PC-9 (cell line): ENCODE measurements at regions not wholly inside any gene's neighbourhood (a gene's known extent, or its start where the extent isn't known, plus 50 kb on each side); places are given as distances from the start of the nearest gene placed in this dataset.

ENCODE experiments used
- BruUV-seq: library from RNA; stranded (reverse); fragments of 400-500 nt; replicated peaks from 2 replicates; lab custom pipeline; 2021; lab: Mats Ljungman, UMichigan
- CTCF ChIA-PET: fragments of 300-600 bp; sonication (Branson Sonifier 250); formaldehyde crosslinking; loops from one replicate; lab custom pipeline; 2022; ENCODE audit warnings: antibody characterized with exemption; lab: Charles Lee
- POLR2A ChIA-PET: fragments of 300-600 bp; sonication (Branson Sonifier 250); formaldehyde crosslinking; loops from one replicate; lab custom pipeline; 2022; ENCODE audit warnings: antibody characterized with exemption; ENCODE audit not compliant: unreplicated experiment; lab: Charles Lee
- DNase-seq, 2 experiments: peaks; one replicate each; pipeline versions ENCODE4 v3.0.0 to v3.0.0-alpha.2; 2015 to 2022; ENCODE audit warnings: mixed read lengths in 1 of 2
- H2AFZ ChIP-seq: fragments of 200-600 bp; sonication (generic); 2 replicates; pipeline ENCODE4 v1.8.1; 2017; ENCODE audit warnings: antibody characterized with exemption
- H3F3A ChIP-seq: fragments of 200-600 bp; sonication (generic); 2 replicates; pipeline ENCODE4 v1.8.1; 2017; ENCODE audit warnings: antibody characterized with exemption, mild to moderate bottlenecking, low read depth; ENCODE audit not compliant: insufficient read depth
- H3K27ac ChIP-seq: fragments of 200-600 bp; sonication (generic); 2 replicates; pipeline ENCODE4 v1.6.1; 2016; ENCODE audit warnings: mixed run types
- H3K27me3 ChIP-seq: fragments of 200-600 bp; sonication (generic); 2 replicates; pipeline ENCODE4 v1.6.1; 2016; ENCODE audit warnings: low read depth, mixed run types; ENCODE audit not compliant: insufficient read depth
- H3K36me3 ChIP-seq: fragments of 200-600 bp; sonication (generic); 2 replicates; pipeline ENCODE4 v1.6.1; 2016; ENCODE audit warnings: low read depth, mixed run types
- H3K4me1 ChIP-seq: fragments of 200-600 bp; sonication (generic); replicated peaks from 2 replicates; pipeline ENCODE4 v1.6.1; 2016; ENCODE audit warnings: mixed run types; ENCODE audit not compliant: insufficient read depth
- H3K4me2 ChIP-seq: fragments of 200-600 bp; sonication (generic); 2 replicates; pipeline ENCODE4 v1.6.1; 2017; ENCODE audit warnings: mixed run types
- H3K4me3 ChIP-seq: fragments of 200-600 bp; sonication (generic); 2 replicates; pipeline ENCODE4 v1.6.1; 2016; ENCODE audit warnings: mixed run types
- H3K79me2 ChIP-seq: fragments of 200-600 bp; sonication (generic); 2 replicates; pipeline ENCODE4 v1.6.1; 2017; ENCODE audit warnings: low read depth, mixed run types
- H3K9me2 ChIP-seq: fragments of 200-600 bp; sonication (generic); 2 replicates; pipeline ENCODE4 v1.8.1; 2017; ENCODE audit warnings: mild to moderate bottlenecking; ENCODE audit not compliant: insufficient read depth
- H3K9me3 ChIP-seq: fragments of 200-600 bp; sonication (generic); 2 replicates; pipeline ENCODE4 v1.8.1; 2016; ENCODE audit warnings: low read depth; ENCODE audit not compliant: insufficient read depth
- H4K20me1 ChIP-seq: fragments of 200-600 bp; sonication (generic); 2 replicates; pipeline ENCODE4 v1.8.1; 2017; ENCODE audit not compliant: insufficient read depth
- EZH2 ChIP-seq: fragments of 200-600 bp; sonication (generic); IDR thresholded peaks from 2 replicates; pipeline ENCODE4 v1.8.0; 2017; ENCODE audit warnings: antibody characterized with exemption, low read depth
- intact Hi-C: fragments of 100-400 bp; cut with micrococcal nuclease; formaldehyde crosslinking; loops from one replicate; pipeline ENCODE4 v1.10.0; 2022; ENCODE audit not compliant: unreplicated experiment
- TF ChIP-seq, protein P1 (sequence below): fragments of 200-600 bp; sonication (generic); conservative IDR thresholded peaks from 2 replicates; pipeline ENCODE4 v1.6.1; 2017; ENCODE audit warnings: mixed run types, antibody characterized with exemption, mild to moderate bottlenecking, moderate library complexity

DNA sequence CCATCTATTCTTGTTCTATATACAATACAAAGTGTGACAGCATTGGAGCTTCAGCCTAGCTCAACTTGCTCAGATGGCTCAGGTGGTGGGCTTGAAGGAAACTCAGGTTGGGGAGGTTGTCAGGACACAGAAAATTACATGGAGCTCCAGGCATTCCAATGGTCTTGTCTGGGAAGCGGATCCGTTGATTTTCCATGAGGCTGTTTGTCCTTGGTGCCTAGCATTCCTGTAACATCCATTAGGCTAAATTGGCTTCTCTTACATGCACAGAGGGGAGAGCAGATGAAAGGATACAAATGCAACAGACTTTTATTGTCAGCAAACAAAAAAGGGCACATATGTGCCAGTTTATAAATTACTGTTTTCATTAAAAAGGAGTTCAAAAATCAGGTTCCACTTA, 75.5 kb upstream of the OTX2 start:
- intact Hi-C loops: no loop called here
- no peak for DNase-seq
- H3K4me1 ChIP-seq: peaks cover 22% of the 10 kb centered on the region
- BruUV-seq: no TSS peak
- H3K4me2 ChIP-seq: peak overlapping the region; percentile 52
- H3K27me3 ChIP-seq: no peaks in the 10 kb centered on the region
- 0 out of 2 replicates have a peak, but pooled peaks cover 11% of the 10 kb centered on the region for H3F3A ChIP-seq
- no peaks in the 10 kb centered on the region for H3K79me2 ChIP-seq
- no peaks in the 10 kb centered on the region; the same call in 1 of the 2 replicates for H3K9me3 ChIP-seq
- H3K36me3 ChIP-seq: no peaks in the 10 kb centered on the region
- H3K9me2 ChIP-seq: no peaks in the 10 kb centered on the region
- TF ChIP-seq EZH2: no peak
- TF ChIP-seq, protein P1, sequence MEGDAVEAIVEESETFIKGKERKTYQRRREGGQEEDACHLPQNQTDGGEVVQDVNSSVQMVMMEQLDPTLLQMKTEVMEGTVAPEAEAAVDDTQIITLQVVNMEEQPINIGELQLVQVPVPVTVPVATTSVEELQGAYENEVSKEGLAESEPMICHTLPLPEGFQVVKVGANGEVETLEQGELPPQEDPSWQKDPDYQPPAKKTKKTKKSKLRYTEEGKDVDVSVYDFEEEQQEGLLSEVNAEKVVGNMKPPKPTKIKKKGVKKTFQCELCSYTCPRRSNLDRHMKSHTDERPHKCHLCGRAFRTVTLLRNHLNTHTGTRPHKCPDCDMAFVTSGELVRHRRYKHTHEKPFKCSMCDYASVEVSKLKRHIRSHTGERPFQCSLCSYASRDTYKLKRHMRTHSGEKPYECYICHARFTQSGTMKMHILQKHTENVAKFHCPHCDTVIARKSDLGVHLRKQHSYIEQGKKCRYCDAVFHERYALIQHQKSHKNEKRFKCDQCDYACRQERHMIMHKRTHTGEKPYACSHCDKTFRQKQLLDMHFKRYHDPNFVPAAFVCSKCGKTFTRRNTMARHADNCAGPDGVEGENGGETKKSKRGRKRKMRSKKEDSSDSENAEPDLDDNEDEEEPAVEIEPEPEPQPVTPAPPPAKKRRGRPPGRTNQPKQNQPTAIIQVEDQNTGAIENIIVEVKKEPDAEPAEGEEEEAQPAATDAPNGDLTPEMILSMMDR: no peak
- ChIA-PET CTCF (no interaction called here), POLR2A (no interaction called here)
- no peak overlapping the region for H3K27ac ChIP-seq
- no peaks in the 10 kb centered on the region for H4K20me1 ChIP-seq
- H3K4me3 ChIP-seq: no peak overlapping the region
- H2AFZ ChIP-seq: no peak overlapping the region

DNA sequence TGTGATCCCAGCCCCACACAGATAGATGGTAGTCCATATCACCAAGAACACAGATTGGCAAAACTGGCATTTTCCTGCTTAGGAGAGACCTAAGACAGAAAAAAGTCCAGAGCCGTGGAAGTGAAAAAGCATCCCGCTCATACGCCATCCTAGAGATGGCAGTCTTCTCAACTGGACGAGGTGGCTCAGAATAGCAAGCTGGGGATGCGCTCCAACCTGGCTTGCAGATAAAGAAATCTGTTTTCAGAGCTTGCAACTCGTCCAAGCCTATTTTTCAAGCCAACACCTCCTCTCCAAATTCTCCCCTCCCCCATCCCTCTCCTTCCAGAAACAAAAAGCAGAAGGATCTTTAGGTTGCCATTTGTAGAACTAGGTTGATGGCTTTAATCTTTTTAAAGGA, 74.3 kb upstream of the OTX2 start:
- no peak for DNase-seq
- intact Hi-C loops: no loop called here
- TF ChIP-seq, protein P1: no peak
- TF ChIP-seq EZH2: no peak
- Histone ChIP-seq H3K4me2 (no peak overlapping the region), H3K9me3 (no peaks in the 10 kb centered on the region; the same call in 1 of the 2 replicates), H3K9me2 (no peaks in the 10 kb centered on the region), H3K4me1 (peaks cover 22% of the 10 kb centered on the region), H4K20me1 (no peaks in the 10 kb centered on the region), H3K27me3 (no peaks in the 10 kb centered on the region), H2AFZ (no peak overlapping the region), H3K36me3 (no peaks in the 10 kb centered on the region), H3F3A (0 out of 2 replicates have a peak, but pooled peaks cover 11% of the 10 kb centered on the region), H3K27ac (no peak overlapping the region), H3K79me2 (no peaks in the 10 kb centered on the region), H3K4me3 (no peak overlapping the region)
- ChIA-PET POLR2A (no interaction called here), CTCF (no interaction called here)
- no TSS peak for BruUV-seq

DNA sequence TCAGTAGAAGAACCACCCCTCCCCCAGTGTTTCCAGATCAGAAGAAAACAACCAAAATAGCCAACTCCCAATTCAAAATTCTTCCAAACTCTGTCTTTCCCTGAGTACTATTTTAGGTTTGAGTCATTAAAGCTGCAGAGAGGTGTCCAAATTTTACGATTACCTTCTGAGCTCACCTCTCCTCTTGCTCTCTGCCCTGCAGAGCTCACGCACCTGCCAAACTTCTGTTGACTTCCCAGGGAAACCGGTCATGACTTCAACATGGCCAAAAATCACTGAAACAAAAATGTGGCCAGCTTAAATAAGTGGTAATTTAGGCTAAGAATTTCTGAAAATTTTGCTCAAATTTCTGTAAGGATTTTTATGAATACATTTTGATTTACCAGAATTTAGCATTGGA, 70.9 kb upstream of the OTX2 start:
- TF ChIP-seq EZH2: no peak
- H3K27ac ChIP-seq: no peak overlapping the region
- H3K36me3 ChIP-seq: no peaks in the 10 kb centered on the region
- H3K9me3 ChIP-seq: no peaks in the 10 kb centered on the region
- POLR2A ChIA-PET: no interaction called here
- DNase-seq: no peak
- no TSS peak for BruUV-seq
- H3K4me1 ChIP-seq: peaks cover 6% of the 10 kb centered on the region
- H3K79me2 ChIP-seq: no peaks in the 10 kb centered on the region
- H3K4me2 ChIP-seq: no peak overlapping the region
- intact Hi-C loops: no loop called here
- no peaks in the 10 kb centered on the region for H3K27me3 ChIP-seq
- no peak overlapping the region for H2AFZ ChIP-seq
- CTCF ChIA-PET: no interaction called here
- no peak overlapping the region for H3K4me3 ChIP-seq
- H3K9me2 ChIP-seq: no peaks in the 10 kb centered on the region
- H3F3A ChIP-seq: 0 out of 2 replicates have a peak, but pooled peaks cover 3% of the 10 kb centered on the region
- no peaks in the 10 kb centered on the region for H4K20me1 ChIP-seq

DNA sequence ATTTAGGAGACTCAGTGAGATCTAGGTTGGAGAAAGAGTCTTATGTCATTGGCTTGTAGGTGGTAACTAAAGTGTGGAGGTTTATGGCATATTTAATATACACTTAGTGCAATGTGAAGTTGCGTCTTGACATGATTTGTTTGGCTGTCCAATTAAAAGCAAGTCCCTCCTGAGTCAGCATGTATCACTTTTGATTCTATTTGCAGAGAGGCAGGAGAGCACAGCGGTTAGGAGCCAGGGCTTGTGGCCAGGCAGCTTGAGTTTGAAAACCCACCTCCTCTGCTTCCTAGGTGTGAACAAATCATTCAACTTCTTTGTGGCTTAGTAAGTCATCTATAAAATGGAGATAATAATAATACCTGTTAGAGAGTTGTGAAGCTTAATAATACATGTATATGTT, 68.5 kb upstream of the OTX2 start:
- Histone ChIP-seq H3K79me2 (no peaks in the 10 kb centered on the region), H3F3A (no peaks in the 10 kb centered on the region), H2AFZ (no peak overlapping the region), H3K9me3 (no peaks in the 10 kb centered on the region), H3K27me3 (no peaks in the 10 kb centered on the region), H3K4me3 (no peak overlapping the region), H3K4me2 (no peak overlapping the region), H4K20me1 (no peaks in the 10 kb centered on the region), H3K36me3 (no peaks in the 10 kb centered on the region), H3K4me1 (no peaks in the 10 kb centered on the region), H3K9me2 (no peaks in the 10 kb centered on the region), H3K27ac (no peak overlapping the region)
- BruUV-seq: no TSS peak
- intact Hi-C loops: no loop called here
- POLR2A ChIA-PET: no interaction called here
- TF ChIP-seq EZH2: no peak
- TF ChIP-seq, protein P1: no peak
- no peak for DNase-seq
- CTCF ChIA-PET: no interaction called here
